NCI-H748 (cell line): ENCODE measurements at regions not wholly inside any gene's neighbourhood (a gene's known extent, or its start where the extent isn't known, plus 50 kb on each side); places are given as distances from the start of the nearest gene placed in this dataset.

Experiments
- DNase-seq: peaks from one replicate; lab custom pipeline; 2025; ENCODE audit not compliant: unreplicated experiment; lab: John Stamatoyannopoulos, UW

DNA sequence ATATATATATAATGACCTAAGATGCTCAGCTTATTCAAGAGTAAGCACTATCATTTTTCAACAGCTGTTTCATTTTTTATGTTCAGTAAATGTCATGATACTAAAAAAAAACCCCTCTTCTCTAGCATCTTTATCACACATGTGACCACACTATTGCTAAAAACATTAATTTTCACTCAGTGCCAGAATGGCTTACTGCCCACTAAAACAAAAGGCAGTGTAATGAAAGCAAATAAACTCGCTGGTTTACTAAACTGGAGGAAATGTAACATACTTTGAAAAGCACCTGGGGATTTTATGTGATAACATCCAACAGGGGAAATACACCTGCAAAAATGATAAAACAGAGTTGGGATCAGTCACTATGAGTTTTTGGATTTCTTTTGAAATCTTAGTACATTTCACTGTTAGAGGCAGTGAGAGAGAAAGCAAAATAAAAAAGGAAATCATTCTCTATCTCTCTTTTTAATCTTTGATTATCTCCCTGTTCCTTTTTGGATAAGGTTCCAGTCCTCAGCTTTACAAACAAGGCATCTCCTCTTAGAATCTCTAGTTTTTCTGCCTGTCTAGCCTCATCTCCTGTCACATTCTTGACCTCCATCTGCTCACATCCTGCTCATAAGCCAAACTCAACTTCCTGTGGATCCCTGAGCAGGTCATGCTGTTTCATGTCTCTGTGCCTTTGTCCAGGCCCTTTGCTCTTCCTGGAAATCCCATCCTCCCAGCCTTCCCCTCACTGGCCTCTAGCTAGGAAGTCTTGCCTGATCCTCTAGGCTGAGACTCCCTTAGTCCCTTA is 338.0 kb downstream of the MAN2A1 start:
- no peak for DNase-seq

DNA sequence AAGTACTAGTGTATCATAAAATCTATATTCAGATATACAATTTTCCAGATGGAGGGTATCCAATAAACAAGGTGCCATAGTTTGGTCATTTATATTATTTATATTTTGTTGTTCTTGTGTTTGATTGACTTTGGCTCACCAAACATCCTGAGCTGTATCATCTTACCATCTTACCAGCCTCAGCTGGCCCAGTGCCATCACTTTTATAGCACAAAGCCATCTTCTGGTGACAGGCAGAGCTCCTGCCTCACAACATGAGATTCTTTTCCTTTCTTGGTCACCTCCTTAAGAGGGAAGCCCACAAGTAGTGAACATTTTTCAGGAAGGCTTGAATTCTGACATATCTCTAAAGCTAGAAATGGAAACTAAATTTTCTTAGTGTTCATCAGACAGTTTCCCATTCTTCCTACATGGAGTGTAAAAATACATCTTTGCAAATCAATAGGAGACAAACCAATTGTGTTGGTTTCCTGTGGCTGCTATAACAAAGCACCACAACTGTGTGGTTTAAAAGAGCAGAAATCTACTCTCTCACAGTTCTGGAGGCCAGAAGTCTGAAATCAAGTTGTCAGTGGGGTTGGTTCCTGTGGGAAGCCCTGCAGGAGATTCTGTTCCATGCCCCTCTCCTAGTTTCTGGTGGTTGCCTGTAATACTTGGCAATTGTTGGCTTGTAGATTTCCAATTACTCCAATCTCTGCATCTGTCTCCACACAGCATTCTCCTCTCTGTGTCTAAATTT is 341.8 kb downstream of the MAN2A1 start:
- DNase-seq, result no peak

DNA sequence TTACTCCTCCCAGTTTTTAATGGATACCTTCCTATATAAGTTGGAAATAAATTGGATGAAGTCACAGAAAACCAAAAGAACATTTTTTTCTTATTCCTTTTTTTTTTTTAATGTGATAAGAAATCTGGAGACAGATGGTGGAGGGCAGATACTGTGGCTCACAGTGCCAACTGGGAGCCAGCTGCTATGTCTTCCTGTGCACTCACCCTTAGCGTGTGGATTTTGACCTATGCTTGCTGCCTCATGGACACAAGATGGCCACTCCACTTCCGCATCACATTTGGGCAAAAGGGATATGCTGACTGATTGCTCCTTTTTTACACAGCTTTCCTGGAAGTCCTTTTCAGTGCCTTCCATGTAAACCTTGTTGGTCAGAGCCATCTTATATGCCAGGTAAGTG is 342.6 kb downstream of the MAN2A1 start:
- no peak for DNase-seq

DNA sequence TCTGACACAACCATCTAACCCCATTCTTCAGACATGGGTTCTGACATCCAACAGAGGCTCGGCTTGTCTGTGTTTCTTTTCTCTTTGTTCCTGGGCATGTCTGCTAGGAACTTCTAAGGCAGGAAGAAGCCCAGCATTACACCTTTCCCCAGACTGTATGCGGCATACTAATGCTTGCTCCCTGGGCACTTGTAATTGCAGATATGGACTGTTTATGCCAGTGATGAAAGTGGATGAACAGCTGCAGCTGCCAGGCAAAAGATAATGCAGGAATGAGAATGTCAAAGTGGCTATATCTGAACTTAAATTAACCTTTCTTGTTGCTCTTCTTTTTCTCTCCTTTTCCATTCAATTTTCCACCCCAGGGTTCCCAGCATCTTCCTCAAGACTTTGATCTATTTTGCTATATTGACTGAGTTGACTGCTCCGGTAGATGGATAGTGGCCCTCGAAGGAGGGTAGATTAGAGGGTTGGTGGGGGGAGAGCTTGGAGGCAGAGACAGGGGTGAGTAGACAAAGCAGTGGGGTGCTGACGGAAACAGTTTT is 344.4 kb downstream of the MAN2A1 start:
- no peak for DNase-seq

DNA sequence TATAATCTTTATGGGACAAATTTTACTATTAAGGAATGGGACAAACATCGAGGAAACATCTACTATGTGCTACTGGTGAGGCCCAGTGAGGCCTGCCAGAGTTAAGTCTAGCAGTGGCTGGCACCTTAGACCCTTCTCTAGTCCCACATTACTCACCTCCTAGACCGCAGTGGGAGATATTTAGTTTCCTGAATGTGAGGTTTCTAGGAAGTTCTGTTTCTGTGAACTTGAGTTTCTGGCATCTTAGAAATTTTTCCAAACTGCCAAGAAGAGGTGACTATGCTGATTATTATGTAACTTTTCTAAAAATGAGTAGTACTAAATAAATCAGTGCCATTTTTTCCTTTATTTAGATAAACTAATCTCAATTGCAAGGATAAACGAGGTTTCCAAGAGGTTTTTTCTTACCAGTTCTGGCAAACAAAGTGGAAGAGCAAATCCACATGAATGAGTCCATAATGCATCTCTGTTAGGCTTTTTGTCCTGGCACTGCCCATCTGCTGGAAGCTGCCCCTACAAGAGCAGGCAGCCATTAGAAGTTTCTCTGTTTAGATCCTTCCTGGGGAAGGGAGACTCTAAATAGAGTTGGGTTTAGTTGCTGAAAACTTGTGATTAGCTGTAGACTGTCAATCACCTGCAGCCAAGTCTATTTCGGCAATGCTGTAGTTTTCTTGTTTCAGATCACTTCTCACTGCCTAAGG is 348.7 kb downstream of the MAN2A1 start:
- DNase-seq, result no peak

DNA sequence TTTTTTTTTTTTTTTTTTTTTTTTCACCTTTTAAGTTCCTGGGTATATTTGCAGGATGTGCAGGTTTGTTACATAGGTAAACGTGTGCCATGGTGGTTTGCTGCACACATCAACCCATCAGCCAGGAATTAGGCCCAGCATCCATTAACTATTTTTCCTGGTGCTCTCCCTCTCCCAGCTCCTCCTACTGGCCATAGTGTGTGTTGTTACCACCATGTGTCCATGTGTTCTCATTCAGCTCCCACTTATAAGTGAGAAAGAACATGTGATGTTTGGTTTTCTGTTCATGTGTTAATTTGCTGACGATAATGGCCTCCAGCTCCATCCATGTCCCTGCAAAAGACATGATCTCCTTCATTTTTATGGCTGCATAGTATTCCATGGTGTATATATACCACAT is 350.5 kb downstream of the MAN2A1 start:
- no peak for DNase-seq

DNA sequence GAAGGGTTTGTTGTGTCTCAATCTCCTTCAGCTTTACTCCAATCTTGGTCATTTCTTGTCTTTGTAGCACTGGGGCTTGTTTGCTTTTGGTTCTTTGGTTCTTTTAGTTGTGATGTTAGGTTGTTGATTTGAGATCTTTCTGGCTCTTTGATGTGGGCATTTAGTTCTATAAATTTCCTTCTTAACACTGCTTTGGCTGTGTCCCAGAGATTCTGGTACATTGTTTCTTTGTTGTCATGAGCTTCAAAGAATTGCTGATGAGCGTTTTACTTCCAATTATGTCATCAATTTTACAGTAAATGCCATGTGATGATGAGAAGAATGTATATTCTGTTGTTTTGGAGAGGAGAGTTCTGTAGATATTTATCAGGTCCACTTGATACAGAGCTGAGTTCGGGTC is 353.3 kb downstream of the MAN2A1 start:
- DNase-seq, result no peak

DNA sequence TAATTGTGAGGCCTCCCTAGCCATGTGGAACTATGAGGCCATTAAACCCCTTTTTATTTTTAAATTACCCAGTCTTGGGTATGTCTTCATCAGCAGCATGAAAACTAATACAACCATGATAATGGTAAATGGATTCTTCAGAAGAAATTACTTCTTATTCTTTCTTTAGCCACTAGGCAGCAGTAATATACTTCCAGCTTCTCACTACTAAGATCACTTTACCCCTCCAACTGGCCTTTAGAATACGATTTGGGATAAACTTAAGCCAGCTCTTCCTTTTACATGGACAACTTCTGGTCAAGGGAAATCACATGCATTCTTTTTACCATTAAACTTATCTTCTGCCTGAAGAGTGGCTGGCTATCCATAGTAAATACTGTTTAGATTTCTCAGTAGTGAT is 355.4 kb downstream of the MAN2A1 start:
- DNase-seq, result no peak

DNA sequence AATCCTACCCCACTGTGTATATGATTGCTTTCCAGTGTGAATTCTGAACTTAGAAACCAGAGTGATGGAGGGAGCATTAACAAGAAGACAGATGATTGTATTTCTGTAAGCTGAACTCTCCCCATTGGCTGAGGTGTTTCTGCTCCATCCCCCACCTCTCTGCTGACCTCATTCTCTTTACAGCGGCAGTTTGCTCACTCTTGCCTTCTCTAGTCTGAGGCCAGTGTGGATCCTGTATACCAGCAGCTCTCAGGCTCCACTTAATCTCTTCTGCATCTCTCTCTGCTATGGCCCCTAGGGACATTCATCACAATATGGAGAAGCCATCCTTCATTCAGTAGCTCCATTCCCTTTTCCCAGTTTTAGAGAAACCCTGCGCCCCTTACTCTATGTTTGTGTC is 358.8 kb downstream of the MAN2A1 start:
- DNase-seq, result no peak

DNA sequence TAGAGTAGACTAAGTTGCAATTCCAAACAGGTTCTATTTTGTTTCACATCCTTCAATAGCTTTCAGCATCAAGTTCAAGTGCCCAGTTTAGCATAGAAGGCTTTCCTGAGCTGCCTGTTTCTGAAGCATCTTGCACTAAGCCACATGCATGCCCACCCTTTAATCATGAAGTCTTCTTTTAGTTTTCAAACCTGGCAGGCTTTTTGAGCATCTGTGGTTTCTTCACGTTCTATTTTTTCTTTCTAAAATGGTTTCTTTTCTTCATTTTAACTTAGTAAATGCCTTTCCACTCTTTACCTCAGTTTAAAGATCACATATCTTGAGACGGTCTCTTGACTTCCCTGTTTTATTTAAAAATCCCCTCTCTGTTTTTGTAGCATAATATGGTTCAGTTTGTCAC is 360.1 kb downstream of the MAN2A1 start:
- no peak for DNase-seq

DNA sequence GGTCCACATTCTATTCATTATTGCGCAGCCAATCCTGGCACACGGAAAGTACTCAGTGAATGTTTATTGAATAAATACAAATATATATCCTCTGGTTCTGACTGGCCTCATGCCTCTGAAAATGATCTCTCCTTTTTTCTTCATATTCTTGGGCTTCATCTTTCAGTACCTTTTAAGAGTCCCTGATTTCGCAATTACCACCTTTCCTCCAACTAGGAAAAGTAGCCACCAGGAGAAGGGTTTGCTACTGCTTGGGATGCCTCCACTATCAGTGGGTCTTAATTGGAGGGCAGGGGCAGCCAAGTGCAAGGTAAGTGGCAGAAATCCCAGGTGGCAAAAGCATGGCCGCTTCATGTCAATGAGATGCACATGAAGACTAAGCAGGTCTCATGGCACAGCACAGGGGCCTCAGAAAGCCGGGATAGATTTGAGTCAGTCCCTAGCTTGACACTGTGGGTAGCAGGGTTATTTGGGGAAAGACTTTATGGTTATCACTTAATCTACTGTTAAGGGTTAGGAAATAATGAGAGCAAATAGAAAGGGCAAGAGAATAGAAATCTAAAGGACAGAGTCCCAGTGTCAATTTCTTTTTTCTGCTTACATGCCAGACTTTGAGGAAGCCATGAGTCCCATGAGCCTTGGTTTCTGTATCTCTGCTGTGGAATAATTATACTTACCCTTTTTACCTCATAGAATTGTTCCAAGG is 361.1 kb downstream of the MAN2A1 start:
- DNase-seq, result no peak

DNA sequence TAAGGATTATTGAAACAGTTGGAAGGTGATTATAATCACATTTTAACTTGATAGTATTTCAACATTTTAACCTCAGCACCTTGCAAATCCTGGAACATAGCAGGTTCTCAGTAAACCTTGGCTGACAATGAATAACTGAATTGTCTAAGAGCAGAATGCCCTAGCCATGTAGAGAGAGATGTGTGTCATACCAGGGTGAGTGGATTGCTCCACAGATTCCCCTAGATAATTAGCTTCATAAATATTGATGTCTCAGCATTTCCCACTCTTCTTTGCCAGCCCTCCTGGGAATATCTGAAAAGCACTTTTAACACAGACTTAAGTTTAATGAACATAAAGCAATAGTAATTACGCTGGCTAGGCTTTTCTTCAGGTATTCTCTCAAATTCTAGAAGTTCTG is 363.5 kb downstream of the MAN2A1 start:
- no peak for DNase-seq

DNA sequence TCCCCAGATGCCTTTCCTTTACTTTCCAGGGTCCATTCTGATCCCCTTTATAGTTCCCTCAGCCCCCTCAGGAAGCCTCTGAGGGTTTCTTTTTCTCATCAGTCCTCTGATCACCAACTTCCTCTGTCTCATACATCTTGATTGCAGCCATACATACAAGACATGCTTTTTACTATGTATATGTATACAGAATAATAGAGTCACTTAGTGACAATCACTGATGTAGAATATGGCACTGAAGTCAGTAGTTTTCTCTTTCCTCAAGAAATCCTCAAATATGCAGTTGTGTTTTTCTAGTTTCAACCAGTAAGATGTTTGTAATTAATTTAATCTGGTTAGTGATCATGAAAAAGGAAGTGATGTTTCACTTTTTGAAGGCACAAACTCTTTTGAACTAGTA is 364.1 kb downstream of the MAN2A1 start:
- no peak for DNase-seq

DNA sequence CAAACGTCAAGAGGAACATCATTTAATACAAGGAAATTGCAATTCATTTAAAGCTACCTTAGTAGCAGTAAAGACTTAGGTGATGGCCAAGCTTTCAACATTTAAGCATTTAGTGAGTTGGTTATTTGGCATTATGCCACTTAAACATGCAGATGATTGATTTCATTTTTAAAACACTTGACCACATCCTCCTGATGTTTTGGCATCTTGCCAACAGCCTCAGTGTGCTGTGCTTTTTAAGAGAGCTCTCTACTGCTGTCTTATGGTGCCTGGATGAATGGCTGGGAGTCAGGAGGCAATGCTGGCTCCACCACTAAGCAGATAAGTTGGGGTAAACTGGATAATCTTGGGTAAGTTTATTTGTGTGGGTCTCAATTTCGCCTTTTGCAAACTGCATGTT is 364.5 kb downstream of the MAN2A1 start:
- DNase-seq, result peak; percentile 52

DNA sequence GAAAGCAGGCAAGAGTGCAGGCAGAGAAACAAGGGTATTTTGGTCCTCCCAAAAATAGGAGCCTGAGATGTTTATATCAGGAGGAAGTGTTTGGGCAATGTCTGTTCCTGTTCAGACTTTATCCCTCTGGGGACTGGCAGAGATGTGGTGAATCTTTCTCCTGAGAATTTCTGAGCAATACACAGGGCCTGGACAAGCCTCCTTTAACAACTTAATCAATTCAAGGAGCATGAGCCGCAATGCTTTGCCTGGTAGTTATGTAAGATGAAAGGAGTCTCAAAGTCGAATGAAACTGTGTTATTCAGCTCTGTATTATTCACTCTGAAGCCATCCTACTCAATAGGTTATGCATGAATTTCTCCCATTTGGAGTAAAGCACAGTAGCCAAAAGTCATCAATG is 365.6 kb downstream of the MAN2A1 start:
- DNase-seq, result no peak

DNA sequence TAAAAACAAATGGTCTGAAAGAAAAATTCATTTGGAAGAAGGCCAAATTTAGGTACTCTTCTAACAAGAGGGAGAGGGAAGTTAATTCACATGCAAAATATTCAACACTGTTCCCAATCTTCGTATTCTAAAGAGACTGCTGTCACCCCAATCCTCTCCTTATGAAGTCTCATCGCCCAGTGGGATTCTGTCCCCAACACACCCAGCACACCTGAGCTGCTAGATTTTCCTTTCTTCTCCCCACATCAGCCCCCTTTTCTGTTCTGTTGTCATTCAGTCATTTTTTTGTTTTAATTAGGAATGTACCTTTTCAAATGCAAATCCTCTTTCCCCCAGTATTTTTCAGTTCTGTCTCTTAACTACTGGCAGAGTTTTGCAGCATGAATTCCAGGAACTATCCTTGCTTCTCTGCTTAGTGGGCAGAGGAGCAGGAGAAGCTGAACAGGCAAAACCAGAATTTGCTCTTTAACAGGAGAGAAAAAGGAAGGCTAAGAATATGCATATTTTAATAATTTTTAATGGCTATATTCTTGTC is 366.9 kb downstream of the MAN2A1 start:
- no peak for DNase-seq

DNA sequence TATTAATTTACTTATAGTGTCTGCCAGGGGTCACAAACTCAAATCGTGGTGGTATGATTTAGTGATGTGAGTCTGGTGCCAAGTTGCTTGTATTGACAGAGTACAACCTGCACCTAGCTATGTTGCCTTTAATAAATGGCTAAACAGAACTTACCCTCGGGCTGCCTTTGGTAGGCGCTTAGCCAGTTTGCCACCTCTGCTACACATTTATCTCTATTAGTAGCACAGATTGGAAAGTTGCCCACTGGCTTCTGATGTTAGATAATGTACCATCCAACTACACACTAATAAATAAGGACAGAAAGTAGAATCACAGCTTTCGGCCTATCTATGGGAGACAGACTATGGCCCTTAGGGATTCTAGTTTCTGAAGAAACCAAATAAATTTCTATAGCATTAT is 368.4 kb downstream of the MAN2A1 start:
- no peak for DNase-seq

DNA sequence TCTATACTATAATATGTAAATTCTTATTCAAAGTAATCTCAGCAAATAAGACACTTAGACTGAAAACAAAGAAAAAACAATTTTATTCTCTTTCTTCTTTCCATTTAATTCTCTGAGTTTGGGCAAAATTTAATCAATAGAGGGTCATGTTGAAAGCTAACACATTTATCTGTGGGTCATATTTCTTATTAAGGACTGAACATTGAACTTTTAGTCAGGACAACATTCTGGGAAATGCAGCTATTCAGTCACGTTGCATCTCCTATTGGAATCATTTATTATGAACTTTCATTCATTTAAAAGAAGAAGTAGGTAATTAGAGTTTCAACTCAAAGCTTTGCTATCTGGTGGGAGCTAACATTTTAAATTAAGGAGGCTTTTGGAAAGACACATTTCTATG is 372.5 kb downstream of the MAN2A1 start:
- DNase-seq, result no peak

DNA sequence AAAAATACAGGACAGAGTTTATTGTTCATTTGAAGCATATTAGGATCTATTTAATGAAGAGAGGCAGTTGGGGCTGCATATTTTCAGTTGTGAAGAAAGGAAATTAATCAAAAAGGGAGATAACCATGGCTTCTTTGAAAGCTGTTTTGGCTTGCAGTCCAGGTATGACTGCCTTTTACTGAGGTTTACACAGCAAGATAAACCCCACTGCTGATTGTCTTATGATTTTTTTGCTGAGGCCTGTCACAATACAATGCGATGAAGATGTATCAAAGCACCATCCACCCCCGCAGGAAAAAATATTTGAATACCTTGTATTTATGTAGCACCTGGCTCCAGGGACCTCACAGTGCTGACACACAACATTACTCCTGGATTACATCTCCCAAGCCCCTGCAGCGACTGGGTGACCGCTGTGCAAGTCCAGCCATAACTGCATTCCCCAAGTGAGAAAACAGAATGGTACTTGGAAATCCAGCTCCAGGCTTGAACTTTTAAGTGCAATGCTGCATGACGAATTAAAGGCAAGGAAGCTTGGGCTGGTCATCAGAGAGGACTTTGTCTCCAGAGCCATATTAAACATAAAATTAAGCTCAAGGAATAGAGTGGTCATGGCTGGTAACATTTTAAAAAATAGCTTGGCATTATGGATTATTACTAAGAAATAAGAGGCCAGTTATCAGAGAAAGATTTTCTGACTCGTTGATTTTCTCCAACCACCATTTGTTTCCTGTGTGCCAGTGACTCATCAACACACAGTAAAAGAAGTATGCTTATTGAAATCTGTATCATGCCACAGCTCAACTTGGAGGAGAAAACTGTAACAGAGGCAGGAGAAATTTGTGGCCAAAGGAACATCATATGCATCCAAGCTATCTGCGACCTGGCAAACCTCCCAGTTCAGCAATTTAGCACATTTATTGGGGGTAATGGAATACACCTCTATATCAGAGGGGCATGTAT is 374.2 kb downstream of the MAN2A1 start:
- no peak for DNase-seq
